ENCODE measurements at regions not wholly inside any gene's neighbourhood (a gene's known extent, or its start where the extent isn't known, plus 50 kb on each side); places are given as distances from the start of the nearest gene placed in this dataset.

DNA sequence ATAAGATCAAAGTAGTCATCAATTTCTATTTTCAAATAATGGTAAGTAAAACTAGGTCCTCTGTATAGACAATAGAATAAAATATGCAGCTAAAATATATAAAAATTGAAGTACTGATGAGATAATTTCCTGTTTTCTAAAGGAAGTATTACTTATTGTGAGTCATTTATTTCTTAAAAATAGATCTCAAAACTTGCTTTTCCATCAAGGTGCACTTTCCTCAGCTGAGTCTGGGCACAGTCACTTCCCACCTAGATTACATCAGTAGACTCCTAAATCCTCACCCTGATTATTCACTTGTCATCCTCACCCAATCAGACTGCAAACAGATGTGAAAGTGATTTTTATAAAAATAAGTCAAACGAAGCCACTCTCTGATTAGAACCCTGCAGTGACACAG is 211.5 kb downstream of the POM121L12 start:
- POLR2A ChIA-PET = no interaction called here
- no peak for DNase-seq (ENCODE audit: low read depth, low spot score)
- H3K4me3 ChIP-seq (ENCODE audit: low read depth, low read length) = no peak overlapping the region
- TF ChIP-seq, protein P1, sequence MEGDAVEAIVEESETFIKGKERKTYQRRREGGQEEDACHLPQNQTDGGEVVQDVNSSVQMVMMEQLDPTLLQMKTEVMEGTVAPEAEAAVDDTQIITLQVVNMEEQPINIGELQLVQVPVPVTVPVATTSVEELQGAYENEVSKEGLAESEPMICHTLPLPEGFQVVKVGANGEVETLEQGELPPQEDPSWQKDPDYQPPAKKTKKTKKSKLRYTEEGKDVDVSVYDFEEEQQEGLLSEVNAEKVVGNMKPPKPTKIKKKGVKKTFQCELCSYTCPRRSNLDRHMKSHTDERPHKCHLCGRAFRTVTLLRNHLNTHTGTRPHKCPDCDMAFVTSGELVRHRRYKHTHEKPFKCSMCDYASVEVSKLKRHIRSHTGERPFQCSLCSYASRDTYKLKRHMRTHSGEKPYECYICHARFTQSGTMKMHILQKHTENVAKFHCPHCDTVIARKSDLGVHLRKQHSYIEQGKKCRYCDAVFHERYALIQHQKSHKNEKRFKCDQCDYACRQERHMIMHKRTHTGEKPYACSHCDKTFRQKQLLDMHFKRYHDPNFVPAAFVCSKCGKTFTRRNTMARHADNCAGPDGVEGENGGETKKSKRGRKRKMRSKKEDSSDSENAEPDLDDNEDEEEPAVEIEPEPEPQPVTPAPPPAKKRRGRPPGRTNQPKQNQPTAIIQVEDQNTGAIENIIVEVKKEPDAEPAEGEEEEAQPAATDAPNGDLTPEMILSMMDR (IDR thresholded peaks at IDR 0.05; ENCODE audit: insufficient read depth, low read length, missing control alignments) = no peak
- CTCF ChIA-PET = no interaction called here

DNA sequence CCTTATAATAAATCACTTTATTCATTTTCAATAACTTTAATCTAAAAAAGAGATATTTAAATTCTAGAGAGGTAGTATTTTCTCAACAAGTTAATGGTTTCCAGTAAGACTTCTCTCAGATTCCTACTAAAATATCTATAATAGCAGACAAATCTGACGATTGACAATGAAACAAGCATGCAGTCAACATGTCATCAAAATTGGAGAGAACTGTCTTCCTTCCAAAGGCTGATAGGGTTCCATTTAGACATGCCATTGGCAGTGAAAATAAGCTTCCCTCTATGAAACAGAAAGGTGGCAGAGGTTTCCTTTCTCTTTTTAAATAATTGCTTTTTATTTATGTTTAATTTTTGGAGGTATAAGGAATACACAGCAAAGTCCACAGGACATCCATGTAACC is 217.1 kb downstream of the POM121L12 start:
- ChIA-PET POLR2A (no interaction called here), CTCF (no interaction called here)
- no peak overlapping the region for H3K4me3 ChIP-seq (ENCODE audit: low read depth, low read length)
- no peak for DNase-seq (ENCODE audit: low read depth, low spot score)
- TF ChIP-seq, protein P1 (IDR thresholded peaks at IDR 0.05; ENCODE audit: insufficient read depth, low read length, missing control alignments) = no peak

DNA sequence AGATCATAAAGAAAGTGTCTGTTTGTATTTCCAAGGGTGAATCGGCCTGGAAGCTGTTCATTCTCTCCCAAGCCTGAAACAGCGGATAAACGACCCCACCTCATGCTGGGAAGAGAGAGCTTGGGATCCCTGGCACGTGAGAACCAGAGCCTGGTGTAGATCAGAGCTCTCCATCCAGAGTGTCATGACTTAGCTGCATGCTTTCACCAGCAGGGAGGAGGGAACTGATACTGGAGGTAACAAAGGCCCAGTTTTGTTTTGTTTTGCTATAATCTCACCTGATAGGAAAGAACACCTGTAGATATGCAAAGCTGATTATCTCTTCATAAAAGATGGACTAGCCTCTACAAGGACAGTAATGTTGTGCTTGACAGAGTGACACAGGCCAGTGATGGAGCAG is 236.6 kb downstream of the POM121L12 start:
- H3K4me3 ChIP-seq (ENCODE audit: low read depth, low read length) = no peak overlapping the region
- DNase-seq (ENCODE audit: low read depth, low spot score) = no peak
- POLR2A ChIA-PET = no interaction called here
- TF ChIP-seq, protein P1 (IDR thresholded peaks at IDR 0.05; ENCODE audit: insufficient read depth, low read length, missing control alignments) = no peak
- CTCF ChIA-PET = no interaction called here

DNA sequence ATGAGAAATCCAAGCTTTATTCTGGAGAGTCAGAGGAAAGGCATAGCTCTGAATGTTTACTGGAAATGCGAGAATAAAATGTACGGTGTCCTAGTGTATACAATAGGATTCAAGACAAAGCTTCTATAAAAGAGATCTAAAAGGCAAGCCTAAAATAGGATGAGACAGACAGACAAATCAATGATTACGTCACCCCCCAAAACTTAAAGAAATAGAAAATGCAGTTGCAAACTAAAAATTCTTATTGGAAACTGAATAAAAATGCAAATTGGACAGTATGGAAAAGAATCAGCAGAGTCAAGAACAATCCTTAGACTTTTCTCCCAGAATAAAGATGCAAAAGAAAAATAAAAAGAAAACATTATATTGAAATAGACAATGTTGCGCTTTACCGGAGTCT is 245.9 kb downstream of the POM121L12 start:
- POLR2A ChIA-PET = no interaction called here
- H3K4me3 ChIP-seq (ENCODE audit: low read depth, low read length) = no peak overlapping the region
- TF ChIP-seq, protein P1 (IDR thresholded peaks at IDR 0.05; ENCODE audit: insufficient read depth, low read length, missing control alignments) = no peak
- no peak for DNase-seq (ENCODE audit: low read depth, low spot score)
- CTCF ChIA-PET = no interaction called here

GRCh38 chr7:53292341-53292740 is 256.9 kb downstream of the POM121L12 start:
- CTCF ChIA-PET = no interaction called here
- TF ChIP-seq, protein P1 (IDR thresholded peaks at IDR 0.05; ENCODE audit: insufficient read depth, low read length, missing control alignments) = no peak
- no peak for DNase-seq (ENCODE audit: low read depth, low spot score)
- POLR2A ChIA-PET = no interaction called here
- H3K4me3 ChIP-seq (ENCODE audit: low read depth, low read length) = no peak overlapping the region

- TF ChIP-seq, protein P1 (IDR thresholded peaks at IDR 0.05; ENCODE audit: insufficient read depth, low read length, missing control alignments) = no peak
- ChIA-PET POLR2A (no interaction called here), CTCF (no interaction called here)
- no peak overlapping the region for H3K4me3 ChIP-seq (ENCODE audit: low read depth, low read length)
- DNase-seq (ENCODE audit: low read depth, low spot score) = no peak
Observed at GRCh38 chr7:53302496-53303246, 267.2 kb downstream of the POM121L12 start.
